Hepatocyte (in vitro differentiated cells): ENCODE measurements at regions not wholly inside any gene's neighbourhood (a gene's known extent, or its start where the extent isn't known, plus 50 kb on each side); places are given as distances from the start of the nearest gene placed in this dataset.

Source experiments
- CTCF ChIP-seq: fragments of 200-600 bp; sonication (generic); IDR thresholded peaks from 2 replicates; pipeline ENCODE4 v1.5.1; 2016; ENCODE audit warnings: antibody characterized with exemption, mild to moderate bottlenecking; ENCODE audit not compliant: poor library complexity
- EZH2 ChIP-seq: fragments of 200-600 bp; sonication (generic); IDR thresholded peaks from 2 replicates; pipeline ENCODE4 v1.6.1; 2016; ENCODE audit warnings: antibody characterized with exemption, mild to moderate bottlenecking, borderline replicate concordance
- EZH2phosphoT487 ChIP-seq: fragments of 200-600 bp; sonication (generic); IDR thresholded peaks from one replicate; pipeline ENCODE4 v1.6.1; 2018; ENCODE audit warnings: antibody characterized with exemption, mild to moderate bottlenecking, low read depth, moderate library complexity; ENCODE audit not compliant: unreplicated experiment, severe bottlenecking

GRCh38 chr5:148912146-148912545, 85.7 kb downstream of the ADRB2 start:
- no peak for TF ChIP-seq CTCF
- TF ChIP-seq EZH2, result no peak
- no peak for TF ChIP-seq EZH2phosphoT487
